Effector CD8-positive, alpha-beta T cell (primary cell): ENCODE measurements at regions not wholly inside any gene's neighbourhood (a gene's known extent, or its start where the extent isn't known, plus 50 kb on each side); places are given as distances from the start of the nearest gene placed in this dataset.
"Not testable (repeated sequence)": the region's sequence is repeated elsewhere in the genome, so short reads cannot be mapped to it uniquely, and the experiment has no call there.

Experiments
- DNase-seq: peaks from one replicate; lab custom pipeline; 2025; lab: John Stamatoyannopoulos, UW

GRCh38 chr2:16368951-16369350 is 296.7 kb downstream of the CYRIA start:
- no peak for DNase-seq

GRCh38 chr2:16368328-16368727 is 297.3 kb downstream of the CYRIA start:
- DNase-seq: no peak

DNA sequence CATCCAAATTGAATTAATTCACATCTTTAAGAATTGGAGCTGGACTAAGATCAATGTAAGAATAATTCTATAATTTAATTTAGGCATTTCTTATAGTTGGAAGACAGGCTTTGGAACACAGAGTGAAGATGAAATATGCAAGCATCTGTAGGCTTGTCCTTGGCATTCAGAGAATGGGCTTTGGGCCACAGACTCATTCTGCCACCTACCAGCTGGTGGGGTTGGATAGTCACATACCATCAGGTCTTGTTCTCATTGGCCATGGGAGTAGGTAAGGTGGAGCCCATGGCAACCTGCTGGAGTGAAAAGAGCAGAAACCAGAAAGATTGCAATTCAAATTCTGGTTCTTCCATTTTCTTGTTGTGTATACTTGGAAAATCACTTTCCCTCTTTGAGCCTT is 300.3 kb downstream of the CYRIA start:
- DNase-seq: no peak

- DNase-seq: no peak
Observed at GRCh38 chr2:16363581-16363980, 302.1 kb downstream of the CYRIA start.

- DNase-seq: no peak
Observed at GRCh38 chr2:16362611-16363010, 303.0 kb downstream of the CYRIA start.

DNA sequence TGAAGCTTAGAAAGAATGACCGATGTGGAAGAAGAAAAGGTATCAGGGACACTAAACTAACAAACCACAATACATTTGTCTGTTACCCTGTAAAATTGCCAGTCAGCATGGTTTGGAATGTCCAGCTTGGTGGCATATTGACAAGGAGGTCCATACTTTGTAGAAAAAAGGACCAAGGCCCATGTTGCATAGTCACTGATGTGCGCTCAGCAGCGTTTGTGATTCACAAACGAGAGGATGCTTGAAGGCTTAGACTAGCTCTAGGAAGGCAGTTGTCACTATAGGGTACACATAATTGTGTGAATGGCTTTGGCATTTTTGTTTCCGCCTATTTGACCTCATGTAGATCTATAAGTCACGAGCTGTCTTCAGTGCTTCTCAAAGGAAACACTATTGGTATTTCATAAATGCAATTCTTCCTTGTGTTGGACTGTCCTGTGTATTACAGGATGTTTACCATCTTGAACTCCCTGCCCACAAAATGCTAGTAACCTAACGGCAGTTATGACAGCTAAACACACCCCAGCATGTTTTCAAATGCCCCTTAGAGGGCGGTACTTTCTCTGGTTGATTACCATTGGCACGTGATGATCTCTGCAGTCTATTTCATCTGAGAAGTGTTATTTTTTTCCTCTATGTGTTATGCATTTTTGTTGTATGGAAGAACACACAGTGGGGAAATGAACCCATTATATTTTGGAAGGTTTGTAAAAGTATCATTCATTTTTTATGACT is 304.2 kb downstream of the CYRIA start:
- no peak for DNase-seq

DNA sequence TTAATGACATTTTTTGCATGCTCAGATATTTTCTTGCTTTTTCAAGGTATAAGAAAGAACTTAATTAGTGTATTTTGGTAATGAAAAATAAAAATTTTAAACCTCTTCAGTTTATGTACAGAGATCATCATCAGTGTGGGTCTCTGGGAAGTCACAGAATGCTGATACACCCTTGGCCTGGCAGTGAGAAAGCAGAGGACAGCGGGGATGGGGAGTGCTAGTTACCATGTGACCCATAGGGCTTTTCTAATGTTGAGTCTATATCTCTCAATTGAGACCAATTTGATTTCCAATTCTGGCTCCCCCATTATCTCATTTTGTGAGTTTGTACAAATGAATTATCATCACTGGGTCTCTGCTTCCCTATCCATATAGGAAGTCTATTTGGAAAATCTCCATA is 305.7 kb downstream of the CYRIA start:
- no peak for DNase-seq

DNA sequence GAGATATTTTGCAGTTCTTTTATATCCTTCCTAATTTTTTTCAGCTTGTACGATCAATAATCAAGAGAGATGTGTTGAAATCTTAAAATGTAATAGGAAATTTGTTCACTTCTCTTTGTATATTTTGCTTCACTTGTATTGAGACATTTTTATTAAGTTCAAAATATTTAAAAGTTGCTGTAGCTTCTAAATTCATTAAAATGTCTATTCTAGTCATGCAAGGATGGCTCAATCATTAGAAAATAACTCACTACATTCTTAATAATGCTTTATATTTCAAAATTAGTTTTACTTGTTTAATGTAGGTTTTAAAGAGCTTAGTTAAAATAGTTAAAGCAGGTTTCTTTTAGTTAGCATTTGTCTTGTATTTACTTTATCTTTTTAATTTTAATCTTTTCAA is 308.4 kb downstream of the CYRIA start:
- DNase-seq: no peak

- no peak for DNase-seq
Observed at GRCh38 chr2:16351541-16351940, 314.1 kb downstream of the CYRIA start.

- DNase-seq: no peak
Observed at GRCh38 chr2:16351137-16351536, 314.5 kb downstream of the CYRIA start.

DNA sequence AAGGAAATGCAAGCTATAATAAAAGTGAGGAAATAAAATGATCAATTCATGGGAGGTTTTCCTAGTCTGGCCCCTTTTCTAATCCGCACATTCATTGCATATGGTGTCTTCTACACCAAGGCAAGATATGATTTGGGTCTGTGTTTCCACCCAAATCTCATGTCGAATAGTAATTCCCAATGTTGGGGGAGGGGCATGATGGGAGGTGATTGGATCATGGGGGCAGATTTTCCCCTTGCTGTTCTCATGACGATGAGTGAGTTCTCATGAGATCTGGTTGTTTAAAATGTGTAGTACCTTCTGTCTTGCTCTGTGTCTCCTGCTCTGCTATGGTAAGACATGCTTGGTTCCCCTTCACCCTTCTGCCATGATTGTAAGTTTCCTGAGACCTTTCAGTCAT is 315.4 kb downstream of the CYRIA start:
- no peak for DNase-seq

DNA sequence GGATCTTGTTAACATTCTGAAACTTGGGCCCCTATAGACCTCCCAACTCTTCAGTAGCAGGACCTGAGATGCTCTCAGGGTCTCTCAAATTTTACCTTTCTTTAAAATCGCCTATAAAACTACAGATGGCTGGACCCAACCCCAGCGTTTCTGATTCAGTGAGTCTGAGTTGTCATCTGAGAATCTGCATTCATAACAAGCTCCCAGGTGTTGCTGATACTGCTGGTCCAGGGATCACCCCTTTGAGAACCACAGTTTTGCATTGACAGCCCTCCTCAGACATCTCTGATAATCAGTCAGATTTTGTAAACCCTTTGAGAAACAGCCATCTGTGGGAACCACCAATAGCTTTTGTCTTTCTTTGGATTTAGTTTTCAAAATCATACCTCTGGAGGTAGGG is 315.8 kb downstream of the CYRIA start:
- no peak for DNase-seq

GRCh38 chr2:16348821-16349515 is 316.7 kb downstream of the CYRIA start:
- DNase-seq: no peak

GRCh38 chr2:16346671-16347070 is 319.0 kb downstream of the CYRIA start:
- DNase-seq: no peak

- DNase-seq: not testable (repeated sequence)
Observed at GRCh38 chr2:16345231-16345630, 320.4 kb downstream of the CYRIA start.

DNA sequence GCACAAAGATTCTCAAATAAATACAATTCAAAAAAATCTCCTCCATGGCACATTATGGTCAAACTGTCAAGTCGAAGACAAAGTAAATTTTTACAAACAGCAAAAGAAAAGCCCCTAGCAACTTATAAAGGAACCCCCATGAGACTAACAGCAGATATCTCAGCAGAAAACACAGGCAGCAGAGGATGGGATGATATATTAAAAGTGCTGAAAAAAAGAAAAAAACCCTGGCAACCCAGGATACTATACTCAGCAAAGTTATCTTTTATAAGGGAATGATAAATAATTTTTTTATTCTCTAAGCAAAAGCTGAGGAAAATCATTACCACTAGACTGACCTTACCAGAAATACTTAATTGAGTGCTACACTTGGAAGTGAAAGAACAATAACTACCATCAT is 326.4 kb downstream of the CYRIA start:
- DNase-seq: no peak

GRCh38 chr2:16338026-16338425 is 327.6 kb downstream of the CYRIA start:
- DNase-seq: no peak

- no peak for DNase-seq
Observed at GRCh38 chr2:16336916-16337315, 328.7 kb downstream of the CYRIA start.

- DNase-seq: no peak
Observed at GRCh38 chr2:16336491-16336890, 329.1 kb downstream of the CYRIA start.

- DNase-seq: no peak
Observed at GRCh38 chr2:16335947-16336346, 329.7 kb downstream of the CYRIA start.

DNA sequence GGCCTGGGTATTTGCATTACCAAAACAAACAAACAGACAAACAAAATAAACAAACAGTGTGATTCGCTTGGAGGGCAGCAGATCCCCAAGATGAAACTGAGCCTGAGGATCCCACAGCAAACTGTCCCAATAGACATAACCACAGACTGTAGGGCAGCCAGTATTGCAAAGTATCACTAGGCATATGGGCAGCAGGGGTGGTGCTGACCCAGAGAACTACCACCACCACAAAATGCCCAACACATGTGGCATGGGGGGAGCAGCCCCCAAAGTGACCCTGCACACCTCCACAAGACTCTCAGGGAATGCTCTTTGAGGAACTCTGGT is 330.1 kb downstream of the CYRIA start:
- DNase-seq: no peak

- DNase-seq: no peak
Observed at GRCh38 chr2:16334886-16335603, 330.6 kb downstream of the CYRIA start.

DNA sequence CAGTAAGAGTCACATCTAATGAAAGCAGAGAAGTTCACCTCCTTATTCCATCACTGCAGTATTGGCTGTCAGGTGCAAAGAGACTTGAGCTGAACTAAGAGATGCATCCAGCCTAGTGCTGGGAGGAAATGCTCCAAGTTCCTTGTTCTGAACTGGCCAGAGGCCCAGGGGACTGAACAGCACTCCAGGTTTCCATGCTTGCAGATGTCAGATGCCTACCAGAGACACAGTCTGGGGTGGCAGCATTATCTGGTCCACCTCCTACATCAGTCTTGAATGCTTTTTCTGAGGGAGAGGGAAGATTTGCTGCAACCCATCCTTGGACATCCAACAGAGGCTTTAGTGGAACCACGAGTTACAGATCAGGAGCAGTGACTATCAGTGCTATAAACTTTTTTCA is 331.3 kb downstream of the CYRIA start:
- no peak for DNase-seq
